Retinal pigment epithelial cell (primary cell): ENCODE measurements at regions not wholly inside any gene's neighbourhood (a gene's known extent, or its start where the extent isn't known, plus 50 kb on each side); places are given as distances from the start of the nearest gene placed in this dataset.

ENCODE experiments used
- DNase-seq: peaks from one replicate; pipeline ENCODE4 v3.0.0-alpha.2; 2010; ENCODE audit warnings: low read depth
- H3K4me3 ChIP-seq: 2 replicates; pipeline ENCODE4 v1.5.1; 2011; ENCODE audit warnings: mild to moderate bottlenecking, low read length, control low read depth, moderate library complexity
- CTCF ChIP-seq: conservative IDR thresholded peaks from 2 replicates; pipeline ENCODE4 v1.5.1; 2011; ENCODE audit warnings: low read depth, low read length, control low read depth, inconsistent platforms

- DNase-seq = no peak
- no peak overlapping the region for H3K4me3 ChIP-seq
- TF ChIP-seq CTCF = no peak
These were observed 365.9 kb downstream of the INHBA start for GRCh38 chr7:41336981-41337380.

GRCh38 chr7:41336455-41336952 lies 366.4 kb downstream of the INHBA start:
- no peak for TF ChIP-seq CTCF
- H3K4me3 ChIP-seq = no peak overlapping the region
- DNase-seq = no peak

GRCh38 chr7:41334071-41334862 lies 368.6 kb downstream of the INHBA start:
- no peak overlapping the region for H3K4me3 ChIP-seq
- TF ChIP-seq CTCF = no peak
- DNase-seq = no peak

- no peak overlapping the region for H3K4me3 ChIP-seq
- no peak for TF ChIP-seq CTCF
- peak; percentile 82 for DNase-seq
These were observed 369.4 kb downstream of the INHBA start for GRCh38 chr7:41333511-41333910.

- no peak for DNase-seq
These were observed 371.7 kb downstream of the INHBA start for GRCh38 chr7:41331194-41331593.

GRCh38 chr7:41328544-41328943 lies 374.3 kb downstream of the INHBA start:
- DNase-seq = no peak
- TF ChIP-seq CTCF = no peak
- no peak overlapping the region for H3K4me3 ChIP-seq

More at GRCh38 chr7:41331194-41331593, 371.7 kb downstream of the INHBA start:
- no peak overlapping the region for H3K4me3 ChIP-seq
- no peak for TF ChIP-seq CTCF

GRCh38 chr7:41328131-41328530 lies 374.8 kb downstream of the INHBA start:
- TF ChIP-seq CTCF = no peak
- no peak overlapping the region for H3K4me3 ChIP-seq
- DNase-seq = no peak
